Endothelial cell of umbilical vein (primary cell): ENCODE measurements at regions not wholly inside any gene's neighbourhood (a gene's known extent, or its start where the extent isn't known, plus 50 kb on each side); places are given as distances from the start of the nearest gene placed in this dataset.

ENCODE experiments used
- BruUV-seq: library from RNA; stranded (reverse); fragments of 400-500 nt; replicated peaks from 2 replicates; lab custom pipeline; 2021; lab: Mats Ljungman, UMichigan
- CTCF ChIA-PET: fragments of 300-600, 350-600 bp; sonication (Branson Sonifier 250); formaldehyde crosslinking; loops from one replicate; lab custom pipeline; 2021; ENCODE audit warnings: antibody characterized with exemption, inconsistent platforms; lab: Charles Lee
- POLR2A ChIA-PET: fragments of 300-600, 350-600 bp; sonication (Branson Sonifier 250); formaldehyde crosslinking; loops from one replicate; lab custom pipeline; 2021; ENCODE audit warnings: antibody characterized with exemption, inconsistent platforms; lab: Charles Lee
- DNase-seq: peaks from one replicate; pipeline ENCODE4 v3.0.0-alpha.2; 2011; ENCODE audit warnings: low read depth, low spot score
- FAIRE-seq: peaks from 2 replicates; lab custom pipeline; 2011; peaks lifted over from hg19 to GRCh38; lab: Jason Lieb, UNC
- H2AFZ ChIP-seq: 2 replicates; pipeline ENCODE4 v1.6.0; 2012; ENCODE audit warnings: low read depth, low read length, control low read depth, inconsistent platforms
- H3K27ac ChIP-seq: 2 replicates; pipeline ENCODE4 v1.5.1; 2011; ENCODE audit warnings: low read depth, mild to moderate bottlenecking, control low read depth, low read length, moderate library complexity; ENCODE audit not compliant: insufficient read depth
- H3K27me3 ChIP-seq, 2 experiments: 2 replicates each; pipeline versions ENCODE4 v1.6.0 to v1.6.1; 2011; ENCODE audit warnings: low read length in 2 of 2, mixed read lengths in 1 of 2; ENCODE audit not compliant: control insufficient read depth in 2 of 2, insufficient read depth in 2 of 2
- H3K36me3 ChIP-seq, 2 experiments: 2 replicates in 1 of 2; 3 replicates in 1 of 2; pipeline ENCODE4 v1.5.1; 2011; ENCODE audit warnings: low read length in 2 of 2, mild to moderate bottlenecking in 1 of 2, moderate library complexity in 1 of 2; ENCODE audit not compliant: control insufficient read depth in 2 of 2, insufficient read depth in 2 of 2; ENCODE audit errors: extremely low read depth in 1 of 2
- H3K4me1 ChIP-seq: 3 replicates; pipeline ENCODE4 v1.5.1; 2011; ENCODE audit warnings: mild to moderate bottlenecking, low read length; ENCODE audit not compliant: control insufficient read depth, insufficient read depth; ENCODE audit errors: extremely low read depth
- H3K4me2 ChIP-seq: 2 replicates; pipeline ENCODE4 v1.6.1; 2011; ENCODE audit warnings: low read length, control low read depth, mixed read lengths; ENCODE audit not compliant: insufficient read depth
- H3K4me3 ChIP-seq, 3 experiments: fragments of 200-600 bp in 1 of 3; sonication (generic), shearing (Covaris generic) in 1 of 3; replicated peaks in 1 of 3; 2 replicates each; pipeline ENCODE4 v1.5.1; 2011 to 2016; ENCODE audit warnings: control low read depth in 3 of 3, low read length in 3 of 3, mild to moderate bottlenecking in 2 of 3, inconsistent platforms in 1 of 3, low read depth in 1 of 3, moderate library complexity in 1 of 3; ENCODE audit not compliant: insufficient read depth in 1 of 3
- H3K79me2 ChIP-seq: 2 replicates; pipeline ENCODE4 v1.6.0; 2012; ENCODE audit warnings: low read length, inconsistent platforms; ENCODE audit not compliant: control insufficient read depth, insufficient read depth
- H3K9ac ChIP-seq: replicated peaks from 2 replicates; pipeline ENCODE3; 2011; ENCODE audit warnings: low read length, control low read depth; ENCODE audit not compliant: insufficient read depth; ENCODE audit errors: extremely low read depth
- H3K9me1 ChIP-seq: replicated peaks from 3 replicates; pipeline ENCODE4 v1.6.0; 2011; ENCODE audit warnings: mild to moderate bottlenecking, low read length; ENCODE audit not compliant: control insufficient read depth, insufficient read depth; ENCODE audit errors: extremely low read depth
- H3K9me3 ChIP-seq: replicated peaks from 2 replicates; pipeline ENCODE4 v1.5.1; 2012; ENCODE audit warnings: low read length, inconsistent platforms; ENCODE audit not compliant: control insufficient read depth, insufficient read depth
- H4K20me1 ChIP-seq: replicated peaks from 2 replicates; pipeline ENCODE3; 2011; ENCODE audit warnings: mild to moderate bottlenecking, low read length; ENCODE audit not compliant: control insufficient read depth, insufficient read depth; ENCODE audit errors: extremely low read depth
- CTCF ChIP-seq, 2 donors: IDR thresholded peaks; 1 replicate in 1 of 2; 2 replicates in 1 of 2; pipeline ENCODE4 v1.5.1; 2011; ENCODE audit warnings: low read length in 2 of 2, mild to moderate bottlenecking in 2 of 2, moderate library complexity in 2 of 2, control low read depth in 1 of 2, inconsistent platforms in 1 of 2, low read depth in 1 of 2; ENCODE audit not compliant: insufficient read depth in 1 of 2; ENCODE audit errors: extremely low read depth in 1 of 2
- EZH2 ChIP-seq: IDR thresholded peaks from 2 replicates; pipeline ENCODE4 v1.6.1; 2012; ENCODE audit warnings: borderline replicate concordance, low read depth, mild to moderate bottlenecking, moderate library complexity, low read length, inconsistent platforms; ENCODE audit not compliant: severe bottlenecking
- FOS ChIP-seq: IDR thresholded peaks from 2 replicates; pipeline ENCODE4 v1.6.1; 2011; ENCODE audit warnings: mild to moderate bottlenecking, low read length, moderate library complexity, borderline replicate concordance; ENCODE audit not compliant: insufficient read depth
- GATA2 ChIP-seq: IDR thresholded peaks from 2 replicates; pipeline ENCODE4 v1.7.0; 2011; ENCODE audit warnings: low read depth, mild to moderate bottlenecking, moderate library complexity, mixed read lengths, low read length; ENCODE audit not compliant: insufficient read length, insufficient read depth
- JUN ChIP-seq: IDR thresholded peaks from 2 replicates; pipeline ENCODE4 v1.6.1; 2011; ENCODE audit warnings: borderline replicate concordance, low read depth; ENCODE audit not compliant: insufficient read length, insufficient read depth
- MAX ChIP-seq: IDR thresholded peaks from 2 replicates; pipeline ENCODE4 v1.6.1; 2011; ENCODE audit not compliant: insufficient read depth, insufficient read length
- MYC ChIP-seq: IDR thresholded peaks from one replicate; pipeline ENCODE4 v1.6.1; 2011; ENCODE audit warnings: mild to moderate bottlenecking, low read depth, low read length
- POLR2A ChIP-seq: IDR thresholded peaks from 2 replicates; pipeline ENCODE4 v1.6.1; 2012; ENCODE audit warnings: low read depth, mild to moderate bottlenecking, control low read depth, low read length
- POLR2AphosphoS5 ChIP-seq: IDR thresholded peaks from 2 replicates; pipeline ENCODE4 v1.6.1; 2012; ENCODE audit warnings: low read depth, mild to moderate bottlenecking, control low read depth, low read length, moderate library complexity; ENCODE audit not compliant: insufficient read depth
- dilution Hi-C: fragments of 300-500 bp; cut with MboI; formaldehyde crosslinking; loops from one replicate; pipeline ENCODE4 v1.15.0; 2019; ENCODE audit warnings: low sequenced_read_pairs; ENCODE audit not compliant: extremely low pct_ligation_motif_present
- intact Hi-C: fragments of 100-400 bp; cut with micrococcal nuclease; formaldehyde crosslinking; loops from one replicate; pipeline ENCODE4 v1.10.0; 2022

GRCh38 chr15:93493172-93493571, 404.2 kb upstream of the RGMA start:
- dilution Hi-C loops (no loop called here), intact Hi-C loops (no loop called here)
- Histone ChIP-seq H4K20me1 (no peaks in the 10 kb centered on the region), H3K4me2 (no peak overlapping the region), H2AFZ (no peak overlapping the region), H3K27ac (no peak overlapping the region), H3K4me1 (no peaks in the 10 kb centered on the region), H3K27me3 (no peaks in the 10 kb centered on the region), H3K79me2 (no peaks in the 10 kb centered on the region), H3K4me3 (no peak overlapping the region), H3K9ac (no peak overlapping the region), H3K9me1 (no peaks in the 10 kb centered on the region), H3K36me3 (no peaks in the 10 kb centered on the region), H3K9me3 (peaks cover 6% of the 10 kb centered on the region)
- DNase-seq (no peak), FAIRE-seq (no peak)
- TF ChIP-seq FOS (no peak), JUN (no peak), EZH2 (no peak), GATA2 (no peak), POLR2AphosphoS5 (no peak), MAX (no peak), CTCF (IDR thresholded peaks at IDR 0.05; ENCODE audit: extremely low read depth in 1 of 2, insufficient read depth in 1 of 2, low read depth in 1 of 2, low read length in 2 of 2) (no peak), POLR2A (no peak), MYC (no peak)
- CTCF ChIA-PET: no interaction called here
- no TSS peak for BruUV-seq
- POLR2A ChIA-PET: no interaction called here
